ENCODE measurements at regions not wholly inside any gene's neighbourhood (a gene's known extent, or its start where the extent isn't known, plus 50 kb on each side); places are given as distances from the start of the nearest gene placed in this dataset.

DNA sequence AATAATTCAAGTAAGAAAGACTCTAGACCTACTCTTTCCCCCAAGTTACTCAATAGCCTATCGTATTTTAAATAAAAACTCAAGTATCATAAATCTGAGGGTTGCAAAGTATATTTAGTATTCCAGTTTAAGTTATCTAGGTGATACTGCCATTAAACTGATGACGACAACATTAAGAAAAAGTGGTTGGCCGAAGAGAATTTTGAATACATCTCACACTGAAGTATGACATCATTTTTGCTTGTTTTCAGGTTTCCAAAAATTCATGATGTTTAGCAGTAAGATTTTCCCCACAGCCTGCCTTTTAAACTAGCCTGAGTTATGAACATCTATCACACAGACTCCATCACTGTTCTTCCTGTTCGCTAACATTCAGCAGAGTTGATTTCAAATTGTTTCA lies 102.1 kb upstream of the RAB27B start:
- TF ChIP-seq, protein P1, sequence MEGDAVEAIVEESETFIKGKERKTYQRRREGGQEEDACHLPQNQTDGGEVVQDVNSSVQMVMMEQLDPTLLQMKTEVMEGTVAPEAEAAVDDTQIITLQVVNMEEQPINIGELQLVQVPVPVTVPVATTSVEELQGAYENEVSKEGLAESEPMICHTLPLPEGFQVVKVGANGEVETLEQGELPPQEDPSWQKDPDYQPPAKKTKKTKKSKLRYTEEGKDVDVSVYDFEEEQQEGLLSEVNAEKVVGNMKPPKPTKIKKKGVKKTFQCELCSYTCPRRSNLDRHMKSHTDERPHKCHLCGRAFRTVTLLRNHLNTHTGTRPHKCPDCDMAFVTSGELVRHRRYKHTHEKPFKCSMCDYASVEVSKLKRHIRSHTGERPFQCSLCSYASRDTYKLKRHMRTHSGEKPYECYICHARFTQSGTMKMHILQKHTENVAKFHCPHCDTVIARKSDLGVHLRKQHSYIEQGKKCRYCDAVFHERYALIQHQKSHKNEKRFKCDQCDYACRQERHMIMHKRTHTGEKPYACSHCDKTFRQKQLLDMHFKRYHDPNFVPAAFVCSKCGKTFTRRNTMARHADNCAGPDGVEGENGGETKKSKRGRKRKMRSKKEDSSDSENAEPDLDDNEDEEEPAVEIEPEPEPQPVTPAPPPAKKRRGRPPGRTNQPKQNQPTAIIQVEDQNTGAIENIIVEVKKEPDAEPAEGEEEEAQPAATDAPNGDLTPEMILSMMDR (IDR thresholded peaks at IDR 0.05; ENCODE audit: borderline replicate concordance, control extremely low read depth, extremely low read depth, insufficient read depth, missing control alignments): no peak
- no peak for DNase-seq (ENCODE audit: low spot score)
- in situ Hi-C loops (cut with MboI; ENCODE audit: low sequenced_read_pairs, unreplicated experiment): no loop called here

DNA sequence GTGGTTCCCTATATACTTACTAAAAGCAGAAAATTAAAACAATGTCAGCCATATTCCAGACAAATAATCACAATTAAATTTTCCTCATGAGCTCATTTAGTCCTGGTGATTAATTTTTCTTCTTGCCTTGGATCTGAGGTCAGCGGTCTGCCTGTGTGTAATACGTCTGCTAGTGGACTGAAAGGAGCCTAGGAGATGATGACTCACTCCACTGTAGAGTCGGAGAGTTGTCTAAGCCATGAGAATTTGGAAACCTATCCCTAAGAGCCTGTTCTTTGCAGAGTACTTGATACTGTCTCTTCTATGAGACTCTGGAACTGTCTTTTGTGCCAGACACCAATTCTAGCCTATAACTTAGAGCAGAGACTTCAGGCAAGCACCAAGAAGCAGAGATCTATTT lies 94.2 kb upstream of the RAB27B start:
- TF ChIP-seq, protein P1 (IDR thresholded peaks at IDR 0.05; ENCODE audit: borderline replicate concordance, control extremely low read depth, extremely low read depth, insufficient read depth, missing control alignments): no peak
- in situ Hi-C loops (cut with MboI; ENCODE audit: low sequenced_read_pairs, unreplicated experiment): no loop called here
- DNase-seq (ENCODE audit: low spot score): no peak

DNA sequence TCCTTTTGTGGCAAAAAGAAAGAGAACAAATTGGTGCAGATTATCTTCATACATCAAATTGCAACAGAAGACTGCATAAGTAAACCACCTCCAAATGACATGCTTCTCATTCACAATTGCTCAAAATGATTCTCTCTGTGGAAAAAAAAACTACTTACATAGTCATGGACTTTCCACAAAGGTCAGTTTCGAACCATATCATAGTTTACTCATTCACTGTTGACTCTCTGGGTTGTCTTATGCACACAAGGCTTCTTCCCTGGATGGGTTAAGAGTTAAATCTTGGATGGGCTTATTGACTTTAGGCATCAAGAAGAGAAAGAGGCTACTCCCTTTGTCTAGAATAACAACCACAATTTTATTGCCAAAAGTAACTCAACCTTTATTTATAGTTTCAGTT lies 91.3 kb upstream of the RAB27B start:
- TF ChIP-seq, protein P1 (IDR thresholded peaks at IDR 0.05; ENCODE audit: borderline replicate concordance, control extremely low read depth, extremely low read depth, insufficient read depth, missing control alignments): no peak
- in situ Hi-C loops (cut with MboI; ENCODE audit: low sequenced_read_pairs, unreplicated experiment): no loop called here
- no peak for DNase-seq (ENCODE audit: low spot score)

DNA sequence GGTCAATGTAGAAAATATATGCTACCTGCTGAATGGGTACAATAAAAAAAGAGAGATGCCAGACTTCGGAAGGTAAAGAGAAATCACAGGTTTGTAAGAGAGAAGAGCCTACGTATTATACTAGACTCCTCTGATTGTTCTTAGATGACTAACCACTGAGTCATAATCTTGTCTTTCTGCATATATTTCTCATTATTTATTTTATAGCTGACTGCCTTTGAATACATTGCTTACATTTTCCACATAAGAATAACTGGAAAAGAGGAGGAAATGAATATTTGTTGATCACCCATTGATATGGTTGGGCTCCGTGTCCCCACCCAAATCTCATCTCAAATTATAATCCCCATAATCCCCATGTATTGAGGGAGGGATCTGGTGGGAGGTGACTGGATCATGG lies 90.3 kb upstream of the RAB27B start:
- in situ Hi-C loops (cut with MboI; ENCODE audit: low sequenced_read_pairs, unreplicated experiment): no loop called here
- no peak for DNase-seq (ENCODE audit: low spot score)
- TF ChIP-seq, protein P1 (IDR thresholded peaks at IDR 0.05; ENCODE audit: borderline replicate concordance, control extremely low read depth, extremely low read depth, insufficient read depth, missing control alignments): no peak

DNA sequence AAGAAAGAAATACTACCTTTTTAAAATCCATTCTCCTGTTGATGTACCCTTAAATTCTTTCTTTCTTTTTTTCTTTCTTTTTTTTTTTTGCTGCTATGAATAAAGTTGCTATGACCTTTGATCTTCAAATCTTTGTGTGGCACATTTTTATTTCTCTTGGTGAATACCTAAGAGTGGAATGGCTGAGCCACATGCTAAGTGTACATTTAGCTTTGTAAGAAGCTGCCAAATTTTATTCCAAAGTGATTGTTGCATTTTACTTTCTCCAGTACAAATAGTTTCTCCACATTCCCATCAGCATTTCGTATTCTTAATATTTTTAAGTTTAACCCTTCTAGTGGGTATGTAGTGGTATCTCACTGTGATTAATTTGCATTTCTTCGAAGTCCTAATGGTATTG lies 88.8 kb upstream of the RAB27B start:
- in situ Hi-C loops (cut with MboI; ENCODE audit: low sequenced_read_pairs, unreplicated experiment): no loop called here
- DNase-seq (ENCODE audit: low spot score): no peak
- TF ChIP-seq, protein P1 (IDR thresholded peaks at IDR 0.05; ENCODE audit: borderline replicate concordance, control extremely low read depth, extremely low read depth, insufficient read depth, missing control alignments): no peak

DNA sequence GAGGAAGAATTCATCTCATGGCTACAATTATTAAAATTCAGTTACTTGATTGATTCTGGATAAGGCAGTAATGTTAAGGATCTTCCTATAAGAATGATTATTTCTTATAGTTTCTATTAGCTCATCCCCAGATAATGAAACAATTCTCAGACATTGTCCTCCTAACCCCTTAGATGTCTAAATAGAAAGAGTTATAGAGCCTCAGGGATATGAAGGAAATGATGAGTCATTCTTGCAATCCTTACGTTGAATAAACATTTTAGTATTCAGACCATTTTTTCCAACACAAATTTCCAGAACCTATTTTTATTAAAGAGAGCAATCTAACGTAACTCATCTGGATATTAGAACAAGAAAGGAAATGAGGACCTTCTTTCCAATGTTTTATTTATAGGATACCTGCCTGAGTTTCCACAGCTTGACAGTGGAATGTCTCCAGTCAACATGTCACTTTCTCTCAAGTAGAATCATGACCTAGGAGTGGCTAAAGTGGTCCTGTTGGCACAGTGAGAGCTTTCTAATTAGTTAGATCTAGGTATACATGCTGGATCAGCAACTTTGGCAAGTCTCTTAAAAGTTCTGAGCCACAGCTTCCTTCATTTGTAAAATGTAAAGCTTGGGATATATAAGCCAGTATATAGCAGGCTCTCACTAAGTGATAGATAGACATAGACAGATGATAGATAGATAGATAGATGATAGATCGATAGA lies 88.0 kb upstream of the RAB27B start:
- no peak for DNase-seq (ENCODE audit: low spot score)
- TF ChIP-seq, protein P1 (IDR thresholded peaks at IDR 0.05; ENCODE audit: borderline replicate concordance, control extremely low read depth, extremely low read depth, insufficient read depth, missing control alignments): no peak
- in situ Hi-C loops (cut with MboI; ENCODE audit: low sequenced_read_pairs, unreplicated experiment): no loop called here
